G401.6 (cell line): ENCODE measurements at regions not wholly inside any gene's neighbourhood (a gene's known extent, or its start where the extent isn't known, plus 50 kb on each side); places are given as distances from the start of the nearest gene placed in this dataset.
"Not testable (repeated sequence)": the region's sequence is repeated elsewhere in the genome, so short reads cannot be mapped to it uniquely, and the experiment has no call there.

Experiments used
- FAIRE-seq: peaks from 2 replicates; lab custom pipeline; 2012; peaks lifted over from hg19 to GRCh38; lab: Jason Lieb, UNC

DNA sequence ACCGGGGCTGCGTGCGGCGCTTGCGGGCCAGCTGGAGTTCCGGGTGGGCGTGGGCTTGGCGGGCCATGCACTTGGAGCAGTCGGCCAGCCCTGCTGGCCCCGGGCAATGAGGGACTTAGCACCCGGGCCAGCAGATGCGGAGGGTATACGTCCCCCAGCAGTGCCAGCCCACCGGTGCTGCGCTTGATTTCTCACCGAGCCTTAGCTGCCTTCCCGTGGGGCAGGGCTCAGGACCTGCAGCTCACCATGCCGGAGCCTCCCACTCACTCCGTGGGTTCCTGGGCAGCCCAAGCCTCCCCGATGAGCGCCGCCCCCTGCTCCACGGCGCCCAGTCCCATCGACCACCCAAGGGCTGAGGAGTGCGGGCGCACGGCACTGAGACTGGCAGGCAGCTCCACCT is 51.4 kb upstream of the INPP4B start:
- FAIRE-seq = not testable (repeated sequence)

DNA sequence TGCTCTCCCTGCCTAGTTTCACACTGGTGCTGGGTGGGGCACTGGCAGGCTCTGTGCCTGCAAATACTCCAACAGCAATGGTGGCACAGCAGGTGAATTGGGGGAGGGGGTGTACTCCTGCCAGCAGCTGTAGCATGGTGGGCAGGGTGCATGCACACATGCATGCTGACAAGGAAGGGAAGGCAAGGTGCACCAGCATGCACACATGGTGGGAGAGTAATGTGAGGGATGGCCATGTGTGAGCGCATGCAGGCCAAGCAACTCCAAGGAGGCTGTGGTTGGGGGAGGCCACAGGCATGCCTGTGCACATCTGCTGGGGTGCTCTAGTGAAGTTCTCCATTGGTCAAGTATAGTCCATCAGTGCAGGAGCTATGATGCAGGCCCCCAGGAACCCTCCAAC is 54.5 kb upstream of the INPP4B start:
- FAIRE-seq = no peak

DNA sequence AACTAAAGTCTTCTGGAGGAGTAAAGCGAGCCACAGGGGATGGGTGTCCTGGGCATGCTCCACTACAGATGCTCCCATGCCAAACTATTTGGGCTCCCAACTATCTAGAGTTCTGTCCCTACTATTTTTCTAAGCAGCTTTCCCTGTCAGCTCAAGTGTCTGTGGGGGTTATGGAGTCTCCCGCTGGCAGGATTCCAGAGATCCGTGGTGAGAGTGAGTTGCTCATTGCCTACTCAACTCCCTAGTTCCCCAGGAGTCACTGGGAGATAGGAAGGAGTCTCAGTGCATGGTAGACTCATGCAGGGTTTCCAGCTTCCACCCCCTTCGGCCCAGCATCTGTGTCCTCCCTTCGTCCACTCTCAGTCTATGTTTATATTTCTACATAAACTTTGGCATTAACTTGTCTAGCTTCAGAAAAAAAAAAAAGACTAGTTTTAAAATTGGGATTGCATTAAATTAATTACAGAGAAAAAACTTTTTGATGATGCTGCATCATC is 55.1 kb upstream of the INPP4B start:
- FAIRE-seq = peak; percentile 34

DNA sequence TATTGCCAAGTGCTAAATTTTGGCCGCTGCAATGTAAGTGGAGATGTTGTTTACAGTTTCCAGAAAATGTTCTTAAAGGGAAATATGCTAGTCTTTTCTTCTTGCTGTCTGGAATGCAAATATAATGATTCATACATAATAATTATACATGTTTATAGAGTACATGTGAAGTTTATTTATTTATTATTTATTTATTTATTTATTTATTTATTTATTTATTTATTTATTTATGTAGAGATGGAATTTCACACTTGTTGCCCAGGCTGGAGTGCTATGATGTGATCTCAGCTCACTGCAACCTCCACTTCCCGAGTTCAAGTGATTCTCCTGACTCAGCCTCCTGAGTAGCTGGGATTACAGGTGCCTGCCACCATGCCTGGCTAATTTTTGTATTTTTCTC is 57.5 kb upstream of the INPP4B start:
- not testable (repeated sequence) for FAIRE-seq

DNA sequence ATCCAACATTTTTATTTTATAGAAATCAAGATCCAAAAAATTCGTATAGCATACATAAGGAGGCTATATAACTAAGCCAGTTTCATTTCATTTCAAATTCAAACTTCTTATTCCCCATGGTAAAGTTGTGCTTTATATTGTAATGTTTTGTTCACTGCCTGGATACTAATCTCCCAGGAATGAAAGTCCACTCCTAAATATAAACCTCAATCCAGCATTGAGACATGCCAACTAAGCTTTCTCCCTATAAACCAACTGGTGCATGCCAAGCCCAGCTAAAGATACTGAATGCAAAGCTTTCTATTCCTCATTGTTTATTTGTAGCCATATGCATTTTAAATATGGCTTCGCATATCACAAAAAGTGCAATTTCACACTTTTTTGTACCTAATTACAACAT is 63.8 kb upstream of the INPP4B start:
- no peak for FAIRE-seq

DNA sequence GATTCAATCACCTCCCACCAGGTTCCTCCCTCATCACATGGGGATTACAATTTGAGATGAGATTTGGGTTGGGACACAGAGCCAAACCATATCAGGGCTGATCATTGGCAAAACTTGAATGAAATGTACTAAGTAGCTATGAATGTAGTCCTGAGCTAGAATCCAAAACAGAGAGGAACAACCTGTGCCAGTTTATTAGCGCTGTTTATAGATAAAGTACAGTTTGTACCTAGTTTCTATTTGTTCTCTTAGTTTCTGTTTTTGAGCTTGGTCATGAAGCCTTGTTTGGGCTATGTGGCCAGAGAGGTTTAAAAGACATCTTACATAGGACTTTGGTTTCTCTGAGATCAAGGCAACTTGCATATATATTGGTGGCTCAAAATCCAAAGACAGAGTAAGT is 66.9 kb upstream of the INPP4B start:
- no peak for FAIRE-seq

DNA sequence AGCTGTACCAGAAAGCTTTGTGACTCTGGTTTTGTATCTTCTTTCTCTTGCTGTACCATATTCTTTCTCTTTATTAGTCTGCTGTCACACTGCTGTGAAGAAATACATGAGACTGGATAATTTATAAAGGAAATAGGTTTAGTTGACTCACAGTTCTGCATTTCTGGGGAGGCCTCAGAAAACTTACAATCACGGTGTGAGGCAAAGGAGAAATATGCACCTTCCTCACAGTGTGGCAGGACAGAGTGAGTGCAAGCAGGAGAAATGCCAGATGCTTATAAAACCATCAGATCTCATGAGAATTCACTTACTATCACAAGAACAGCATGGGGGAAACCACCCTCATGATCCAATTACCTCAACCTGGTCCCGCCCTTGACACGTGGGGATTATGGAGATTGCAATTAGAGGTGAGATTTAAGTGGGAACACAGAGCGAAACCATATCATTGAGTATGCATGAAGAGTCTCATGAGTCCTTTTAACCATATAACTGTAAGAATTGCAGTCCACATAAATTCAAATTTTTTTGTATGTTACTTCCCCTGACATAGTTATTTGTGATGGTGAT is 67.4 kb upstream of the INPP4B start:
- no peak for FAIRE-seq

DNA sequence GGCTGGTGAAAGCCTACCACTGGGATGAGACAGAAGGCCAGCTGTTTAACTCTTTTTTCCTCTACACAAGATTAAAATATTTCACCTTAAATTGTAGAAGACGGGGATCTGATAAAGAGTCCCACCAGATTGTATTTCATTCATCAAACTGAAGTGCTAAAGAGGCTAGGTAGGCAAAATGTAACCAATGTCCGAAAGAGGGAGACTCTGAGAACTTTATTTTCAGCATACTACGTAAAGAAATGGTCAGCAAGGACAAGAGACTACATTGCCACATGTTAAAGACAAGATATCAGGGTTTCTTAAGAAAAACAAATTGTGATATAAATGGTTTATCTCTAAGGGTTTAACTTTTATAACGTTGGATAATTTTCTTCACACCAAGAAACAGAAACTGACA is 71.6 kb upstream of the INPP4B start:
- FAIRE-seq = no peak

DNA sequence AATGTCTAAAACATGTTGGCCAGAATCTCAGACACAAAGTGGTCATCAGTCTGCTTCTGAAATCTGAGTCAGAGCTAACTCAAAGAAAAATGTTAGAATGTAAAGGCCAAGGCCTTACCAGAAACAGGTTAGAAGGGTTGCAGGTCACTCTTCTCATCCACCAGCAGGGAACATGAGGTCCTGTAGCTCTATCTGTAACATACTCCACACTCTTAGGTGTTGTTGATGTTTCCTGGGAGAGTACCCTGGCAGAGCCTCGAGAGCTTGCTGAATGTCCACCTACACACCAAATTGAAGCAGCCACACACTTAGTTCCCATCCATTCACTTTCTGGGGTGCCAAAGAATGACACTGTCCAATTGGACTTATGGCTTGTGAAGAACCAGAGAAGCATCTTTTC is 76.6 kb upstream of the INPP4B start:
- FAIRE-seq = no peak

DNA sequence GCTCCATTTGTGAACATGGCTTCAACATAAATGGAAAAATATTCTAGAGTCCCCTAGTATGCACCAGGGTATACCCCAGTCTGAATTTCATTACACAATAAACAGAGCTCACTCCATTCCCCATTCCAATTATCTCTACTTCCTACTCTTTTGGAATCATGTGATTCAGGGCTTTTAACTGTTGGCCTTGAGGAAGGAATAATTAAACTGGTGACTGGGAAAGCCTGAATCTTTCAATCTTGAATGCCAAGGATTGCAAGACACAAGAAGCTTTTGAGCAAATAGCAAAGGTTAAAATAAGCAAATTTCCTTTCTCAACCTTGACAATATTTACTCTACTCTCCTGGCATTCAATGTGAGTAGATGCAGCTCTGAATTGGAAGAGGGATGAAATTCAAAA is 77.5 kb upstream of the INPP4B start:
- no peak for FAIRE-seq

DNA sequence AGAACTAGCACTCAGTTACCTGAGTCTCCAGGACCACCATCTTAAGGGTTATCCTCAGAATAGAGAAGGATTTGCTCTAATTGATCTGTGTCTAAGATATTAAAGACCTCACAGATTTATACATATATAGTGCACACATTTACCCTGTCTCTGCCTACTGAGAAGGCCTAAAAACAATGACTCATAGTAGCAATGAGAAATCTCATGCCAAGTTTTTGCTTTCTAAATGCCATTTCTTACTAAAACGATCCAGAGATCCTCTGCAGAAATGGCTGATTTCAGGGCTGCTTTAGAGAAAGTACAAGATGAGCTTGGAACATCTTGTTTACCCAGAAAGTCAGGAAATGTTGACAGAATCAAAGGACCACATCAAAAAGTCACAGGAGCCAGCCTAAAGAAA is 79.1 kb upstream of the INPP4B start:
- FAIRE-seq = no peak

DNA sequence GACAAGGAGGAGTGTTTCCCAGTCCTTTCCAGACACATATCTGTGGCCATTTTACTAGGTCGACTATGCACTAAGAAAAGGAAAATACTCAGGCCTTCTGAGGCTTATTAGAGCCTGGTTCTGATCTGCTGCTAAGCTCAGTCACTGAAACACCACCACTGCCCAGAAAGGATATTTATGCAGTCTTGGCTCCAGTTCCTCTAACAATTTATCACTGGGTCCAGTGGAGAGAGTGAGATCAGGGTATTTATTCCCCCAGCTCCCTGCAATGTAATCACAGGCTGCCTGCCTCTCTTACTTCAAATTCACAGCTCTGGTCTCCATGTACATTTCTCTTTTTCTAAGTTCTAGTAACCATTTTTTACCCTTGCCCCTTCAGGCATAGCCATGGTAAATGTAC is 81.6 kb upstream of the INPP4B start:
- FAIRE-seq = no peak

DNA sequence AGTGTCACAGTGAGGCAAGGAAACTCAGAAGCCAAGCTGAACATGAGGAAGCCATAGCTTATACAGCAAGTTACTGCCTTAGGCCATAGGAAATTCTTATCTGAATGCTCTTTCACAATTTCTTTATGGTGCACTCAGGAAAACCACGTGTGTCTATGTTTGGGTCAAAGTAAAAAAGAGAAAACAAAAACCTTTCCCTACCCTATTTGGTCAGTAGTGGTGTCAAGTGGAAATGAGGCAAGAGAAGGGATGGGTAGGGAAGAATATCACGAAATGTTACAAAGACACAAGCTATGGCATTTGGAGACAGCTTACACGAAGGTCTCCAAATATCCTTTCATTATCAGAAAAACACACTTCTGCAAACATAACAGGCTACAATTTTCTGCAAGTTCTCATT is 83.4 kb upstream of the INPP4B start:
- FAIRE-seq = no peak

DNA sequence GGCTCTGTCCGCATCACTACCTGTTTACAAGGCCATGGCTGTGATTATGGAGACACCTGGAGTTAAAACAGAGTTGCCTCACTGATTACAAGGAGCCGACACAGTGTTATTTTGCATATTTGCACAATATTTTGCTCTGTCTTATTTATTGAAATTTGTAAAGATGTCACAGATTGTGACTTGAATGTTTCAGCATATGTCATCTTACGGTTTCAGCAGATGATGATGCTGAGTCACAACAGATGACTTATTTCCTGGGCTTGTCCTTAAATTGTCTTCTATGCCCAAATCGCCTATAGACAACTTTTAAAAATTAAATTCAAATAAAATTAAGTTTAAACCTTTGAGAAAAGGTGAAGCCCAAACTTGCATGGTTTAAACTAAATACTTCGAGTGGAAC is 87.1 kb upstream of the INPP4B start:
- no peak for FAIRE-seq

DNA sequence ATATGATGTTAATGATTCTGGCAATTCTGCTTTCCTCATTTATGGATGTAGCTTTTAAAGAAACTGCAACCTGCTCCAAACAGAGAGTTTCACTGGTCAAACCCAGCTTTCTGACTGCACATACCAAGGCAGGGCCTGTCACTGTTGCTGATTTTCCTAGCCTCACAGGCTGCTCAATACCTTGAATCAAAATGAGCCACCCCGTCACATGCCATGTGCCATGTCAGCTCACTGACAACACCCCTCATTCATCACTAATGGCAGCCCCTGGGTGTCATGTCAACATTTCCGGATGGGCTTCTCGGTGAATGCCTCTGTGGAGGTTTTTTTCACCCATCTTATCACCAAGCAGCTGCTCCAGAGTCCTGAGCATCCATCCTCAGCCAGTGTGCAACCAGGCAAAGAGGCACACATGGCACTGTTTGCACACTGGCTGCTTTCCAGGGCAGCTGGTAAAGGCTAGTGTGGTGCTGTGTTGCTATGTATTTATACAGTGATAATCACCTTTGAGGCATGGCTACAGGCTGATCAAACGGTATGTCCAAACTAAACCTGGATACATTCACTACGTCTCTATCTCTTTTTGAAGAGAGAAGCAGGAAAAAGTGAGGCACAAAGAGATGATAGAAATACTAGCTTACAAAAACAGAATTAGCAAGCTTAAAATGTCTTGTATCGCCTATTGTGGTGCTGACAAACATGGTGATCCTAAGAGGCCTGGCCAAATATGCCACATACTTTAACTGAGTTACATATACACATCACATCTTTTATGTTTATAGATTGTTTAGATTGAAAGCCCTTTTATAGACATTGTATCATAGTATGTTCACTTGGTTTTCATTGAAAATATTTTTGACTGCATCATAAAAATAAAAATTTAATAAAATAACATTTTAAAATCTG is 94.6 kb upstream of the INPP4B start:
- no peak for FAIRE-seq

DNA sequence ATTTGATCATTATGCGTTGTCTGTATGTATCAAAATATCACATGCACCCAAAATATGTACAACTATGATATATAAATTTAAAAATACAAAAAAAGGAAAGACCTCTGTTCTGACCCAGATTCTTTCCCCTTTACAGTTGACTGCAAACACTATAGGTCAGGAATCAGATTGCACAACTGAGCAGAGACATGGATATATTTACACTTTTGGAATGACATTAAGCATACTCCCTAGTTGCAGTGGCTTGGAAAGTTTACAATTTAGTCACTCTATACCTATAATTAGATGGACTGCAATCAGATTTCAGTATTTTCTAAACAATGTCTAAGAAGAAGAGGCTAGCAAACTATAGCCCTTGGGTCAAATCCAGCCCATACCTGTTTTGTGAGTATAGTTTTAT is 98.5 kb upstream of the INPP4B start:
- FAIRE-seq = no peak

DNA sequence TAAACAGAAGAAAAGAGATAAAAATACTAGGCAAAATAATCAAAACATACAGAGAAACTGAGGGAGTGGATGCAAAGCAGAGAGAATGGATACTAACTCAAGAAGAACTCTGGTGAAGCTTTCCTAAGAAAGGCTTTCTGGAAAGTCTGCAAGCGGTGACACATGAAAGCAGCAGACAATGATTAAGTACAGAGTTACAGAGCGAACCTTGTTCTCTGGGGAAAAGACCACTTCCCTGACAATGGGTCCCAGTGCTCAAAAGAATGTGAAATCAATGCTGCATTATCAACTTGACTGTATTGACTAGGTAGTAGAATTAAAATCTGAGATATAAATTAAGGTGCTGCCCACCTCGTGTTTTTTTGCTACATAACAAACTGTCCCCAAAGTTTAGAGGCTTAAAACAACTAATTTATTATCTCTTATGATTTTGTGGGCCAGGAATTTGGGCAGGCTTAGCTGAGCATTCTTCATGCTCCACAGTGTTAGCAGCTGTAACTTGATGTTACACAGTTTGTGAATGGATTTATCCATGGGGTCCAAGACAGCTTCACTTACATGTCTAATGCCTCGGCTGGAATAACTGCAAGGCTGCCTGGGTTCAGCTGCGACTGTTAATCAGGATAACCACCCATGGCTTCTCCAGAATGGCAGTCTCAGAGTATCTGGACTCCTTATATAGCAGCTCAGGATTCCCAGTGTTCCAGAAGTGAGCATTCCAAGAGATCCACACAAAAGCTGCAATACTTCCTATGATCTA is 106.9 kb upstream of the INPP4B start:
- no peak for FAIRE-seq

DNA sequence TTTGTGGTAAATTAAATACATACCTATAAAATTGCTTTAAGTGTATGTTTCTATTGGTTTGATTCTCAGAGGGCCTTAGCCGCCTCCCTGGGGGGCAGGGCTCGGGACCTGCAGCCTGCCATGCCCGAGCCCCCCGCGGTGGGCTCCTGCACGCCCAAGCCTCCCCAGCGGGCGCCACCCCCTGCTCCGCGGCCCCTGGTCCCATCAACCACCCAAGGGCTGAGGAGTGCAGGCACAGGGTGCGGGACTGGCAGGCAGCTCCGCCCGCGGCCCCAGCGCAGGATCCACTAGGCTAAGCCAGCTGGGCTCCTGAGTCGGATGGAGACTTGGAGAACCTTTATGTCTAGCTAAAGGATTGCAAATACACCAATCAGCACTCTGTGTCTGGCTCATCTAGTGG is 108.3 kb upstream of the INPP4B start:
- no peak for FAIRE-seq

DNA sequence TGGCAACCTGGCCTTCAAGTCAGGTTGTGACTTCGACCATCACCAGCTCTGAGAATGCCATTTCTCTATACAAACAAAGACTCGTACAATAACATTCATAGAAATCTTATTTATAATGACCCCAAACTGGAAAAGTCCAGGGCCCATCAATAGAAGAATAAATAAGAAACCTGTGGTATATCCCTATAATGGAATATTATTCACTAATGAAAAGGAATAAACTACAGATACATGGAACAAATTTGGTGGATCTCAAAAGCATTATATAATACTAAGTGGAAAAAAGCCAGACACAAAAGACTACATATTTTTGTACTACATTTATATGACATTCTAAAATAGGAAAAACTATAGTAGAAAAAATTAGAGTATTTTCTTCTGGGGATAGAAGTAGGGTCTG is 109.4 kb upstream of the INPP4B start:
- no peak for FAIRE-seq

DNA sequence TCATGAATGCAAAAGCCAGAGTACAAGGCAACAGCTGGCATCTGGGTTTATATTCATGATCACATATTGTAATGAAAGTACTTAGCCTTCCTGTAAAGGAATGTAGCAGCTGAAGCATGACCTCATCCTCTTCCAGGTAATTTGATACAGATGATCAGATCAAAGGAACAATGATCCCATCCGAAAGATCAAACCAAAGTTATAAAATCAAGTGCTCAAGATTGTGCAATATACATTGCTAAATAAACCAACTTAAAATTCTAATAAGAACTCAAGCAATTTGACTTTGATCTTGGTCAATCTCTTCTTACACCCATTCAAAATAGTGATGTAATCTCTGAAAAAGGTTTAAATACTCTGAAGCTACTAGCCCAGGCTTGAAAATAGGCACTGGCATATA is 113.1 kb upstream of the INPP4B start:
- no peak for FAIRE-seq

DNA sequence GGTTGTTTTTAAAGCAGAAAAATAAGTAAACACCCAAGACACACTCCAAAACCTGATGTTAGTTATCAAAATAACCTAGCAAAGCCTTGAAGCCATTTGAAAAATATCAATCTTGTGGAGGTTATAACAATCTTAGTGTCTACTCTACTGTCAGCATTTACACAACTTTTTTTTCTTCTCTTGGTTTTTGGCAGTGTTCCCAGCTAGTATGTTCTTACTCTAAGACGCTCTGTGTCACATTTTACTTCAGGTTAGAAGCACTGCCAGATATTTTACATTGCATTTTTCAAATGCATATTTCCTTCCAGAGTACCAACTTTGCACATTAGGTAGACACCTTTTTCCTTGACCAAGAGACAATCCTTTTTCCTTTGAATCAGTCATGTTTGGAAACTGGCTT is 114.0 kb upstream of the INPP4B start:
- no peak for FAIRE-seq

DNA sequence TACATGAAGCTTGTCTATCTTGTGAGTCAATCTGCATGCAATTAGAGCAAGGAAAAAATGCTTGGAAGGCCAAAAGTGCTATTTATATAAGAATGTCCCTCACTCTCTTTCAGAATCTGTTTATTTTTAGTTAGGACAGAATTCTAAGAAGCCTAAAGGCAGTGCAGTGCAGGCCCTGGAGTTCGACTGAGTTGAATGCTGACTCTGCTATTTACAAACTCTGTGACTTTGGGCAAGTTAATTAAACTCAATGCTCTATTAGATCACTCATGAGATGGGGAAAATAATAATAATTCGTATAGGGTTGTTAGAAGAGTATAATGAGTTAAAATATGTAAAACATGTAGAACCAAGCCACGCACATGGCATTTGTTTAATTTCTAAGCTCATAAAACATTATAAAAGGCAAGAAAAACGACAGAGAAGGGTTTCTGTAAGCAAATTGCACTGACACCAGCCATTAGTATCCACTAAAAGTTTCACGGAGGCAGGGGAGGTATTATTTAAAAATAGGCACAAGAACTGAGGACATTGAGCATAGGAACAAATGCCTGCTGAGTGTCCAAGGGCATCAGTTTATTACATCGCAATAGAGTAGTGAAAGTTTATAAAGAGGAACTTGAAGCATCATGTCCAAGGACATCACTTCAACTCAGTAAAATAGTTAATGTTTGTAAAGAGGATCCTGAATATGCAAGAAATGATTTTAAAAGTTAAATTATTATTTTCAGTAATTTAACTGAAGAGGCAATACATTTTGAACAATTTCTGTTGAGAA is 115.0 kb upstream of the INPP4B start:
- FAIRE-seq = peak; percentile 3
